Transverse colon (tissue), 4 donors: ENCODE measurements at regions not wholly inside any gene's neighbourhood (a gene's known extent, or its start where the extent isn't known, plus 50 kb on each side); places are given as distances from the start of the nearest gene placed in this dataset.

Source experiments
- DNase-seq: peaks from one replicate; pipeline ENCODE4 v3.0.0-alpha.2; 2019
- H3K27ac ChIP-seq, 4 donors: fragments of 200-600 bp; sonication (generic); 2 replicates each; pipeline ENCODE4 v1.5.1; 2016 to 2018; ENCODE audit warnings: inconsistent platforms in 4 of 4
- H3K27me3 ChIP-seq: fragments of 200-600 bp; sonication (generic); 2 replicates; pipeline ENCODE4 v1.5.1; 2017; ENCODE audit warnings: inconsistent platforms
- H3K36me3 ChIP-seq, 4 donors: fragments of 200-600 bp; sonication (generic); 2 replicates each; pipeline ENCODE4 v1.5.1; 2017 to 2019; ENCODE audit warnings: inconsistent platforms in 4 of 4
- H3K4me1 ChIP-seq, 4 donors: fragments of 200-600 bp; sonication (generic); 2 replicates each; pipeline ENCODE4 v1.5.1; 2017 to 2020; ENCODE audit warnings: inconsistent platforms in 4 of 4
- H3K4me3 ChIP-seq, 4 donors: fragments of 200-600 bp; sonication (generic); 1 replicate in 1 of 4; 2 replicates in 3 of 4; pipeline versions ENCODE4 v1.5.1 to v1.6.1; 2017 to 2019; ENCODE audit warnings: inconsistent platforms in 4 of 4
- H3K9me3 ChIP-seq, 2 donors: fragments of 200-600 bp; sonication (generic); 2 replicates each; pipeline ENCODE4 v1.5.1; 2017 to 2019; ENCODE audit warnings: inconsistent platforms in 2 of 2
- EP300 ChIP-seq: sonication (generic); formaldehyde crosslinking; IDR thresholded peaks from one replicate; pipeline ENCODE4 v1.6.1; 2017; ENCODE audit warnings: antibody characterized with exemption, low read depth
- POLR2A ChIP-seq: fragments of 450-650 bp; IDR thresholded peaks from one replicate; pipeline ENCODE4 v1.6.1; 2016; ENCODE audit warnings: antibody characterized with exemption, mild to moderate bottlenecking, moderate library complexity
- POLR2AphosphoS5 ChIP-seq, 3 donors: sonication (generic); formaldehyde crosslinking; IDR thresholded peaks; one replicate each; pipeline ENCODE4 v1.6.1; 2016; ENCODE audit warnings: antibody characterized with exemption in 3 of 3
- WGBS, 2 donors: methylation state at CpG; one replicate each; pipeline ENCODE4 v1.1.5; 2018; ENCODE audit warnings: low coverage in 1 of 2; 5-methylcytosine and 5-hydroxymethylcytosine counted together
- in situ Hi-C, 4 donors: fragments of 200-750 bp; cut with MboI; loops; one replicate each; pipeline versions ENCODE4 v1.15.0 to v1.15.1; 2017; ENCODE audit warnings: low sequenced_read_pairs in 3 of 4, low pct_ligation_motif_present in 1 of 4, low pct_unique_long_range_greater_than_20kb in 1 of 4
- intact Hi-C: fragments of 100-400 bp; cut with DNase I; formaldehyde crosslinking; loops from one replicate; pipeline ENCODE4 v1.15.1; 2023; ENCODE audit warnings: low total_unique reads
- TF ChIP-seq, protein P1 (sequence below), 5 experiments: fragments of 200-600 bp in 3 of 5; fragments of 450-650 bp in 2 of 5; sonication (generic) in 3 of 5; IDR thresholded peaks; 1 replicate in 2 of 5; 2 replicates in 3 of 5; pipeline ENCODE4 v1.5.1; 2016 to 2017; ENCODE audit warnings: antibody characterized with exemption in 5 of 5, inconsistent platforms in 3 of 5, mild to moderate bottlenecking in 2 of 5, moderate library complexity in 1 of 5

DNA sequence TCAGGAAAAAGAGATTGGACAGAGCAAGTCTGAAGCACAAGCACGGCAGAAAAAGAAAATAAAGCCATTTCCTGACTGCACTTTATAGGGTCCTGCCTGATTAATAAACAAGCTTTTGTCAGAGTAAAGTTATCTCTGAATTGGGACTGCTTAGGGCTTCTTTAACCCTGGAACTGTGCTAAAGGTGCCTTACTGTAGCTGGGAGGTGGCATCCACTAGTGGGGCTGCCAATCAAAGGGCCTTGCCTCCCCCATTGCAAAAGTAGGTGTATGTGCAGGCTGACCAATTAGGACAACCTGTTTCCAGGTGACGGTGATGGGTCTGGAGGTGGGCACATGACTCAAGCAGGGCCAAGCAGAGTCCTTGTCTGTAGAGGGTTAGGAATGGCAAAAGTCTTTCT lies 57.4 kb upstream of the RAPH1 start:
- Histone ChIP-seq H3K4me1 (no peaks in the 10 kb centered on the region), H3K36me3 (no peaks in the 10 kb centered on the region), H3K4me3 (no peak overlapping the region), H3K27ac (no peak overlapping the region), H3K9me3 (no peaks in the 10 kb centered on the region), H3K27me3 (no peaks in the 10 kb centered on the region)
- TF ChIP-seq POLR2A = no peak
- no peak for TF ChIP-seq POLR2AphosphoS5 (IDR thresholded peaks at IDR 0.05)
- TF ChIP-seq EP300 = no peak
- TF ChIP-seq, protein P1, sequence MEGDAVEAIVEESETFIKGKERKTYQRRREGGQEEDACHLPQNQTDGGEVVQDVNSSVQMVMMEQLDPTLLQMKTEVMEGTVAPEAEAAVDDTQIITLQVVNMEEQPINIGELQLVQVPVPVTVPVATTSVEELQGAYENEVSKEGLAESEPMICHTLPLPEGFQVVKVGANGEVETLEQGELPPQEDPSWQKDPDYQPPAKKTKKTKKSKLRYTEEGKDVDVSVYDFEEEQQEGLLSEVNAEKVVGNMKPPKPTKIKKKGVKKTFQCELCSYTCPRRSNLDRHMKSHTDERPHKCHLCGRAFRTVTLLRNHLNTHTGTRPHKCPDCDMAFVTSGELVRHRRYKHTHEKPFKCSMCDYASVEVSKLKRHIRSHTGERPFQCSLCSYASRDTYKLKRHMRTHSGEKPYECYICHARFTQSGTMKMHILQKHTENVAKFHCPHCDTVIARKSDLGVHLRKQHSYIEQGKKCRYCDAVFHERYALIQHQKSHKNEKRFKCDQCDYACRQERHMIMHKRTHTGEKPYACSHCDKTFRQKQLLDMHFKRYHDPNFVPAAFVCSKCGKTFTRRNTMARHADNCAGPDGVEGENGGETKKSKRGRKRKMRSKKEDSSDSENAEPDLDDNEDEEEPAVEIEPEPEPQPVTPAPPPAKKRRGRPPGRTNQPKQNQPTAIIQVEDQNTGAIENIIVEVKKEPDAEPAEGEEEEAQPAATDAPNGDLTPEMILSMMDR (IDR thresholded peaks at IDR 0.05) = no peak
- intact Hi-C loops = no loop called here
- 62 to 64% methylated on average over 2 of the region's 2 CpGs for WGBS, 2 donors
- DNase-seq = no peak
- in situ Hi-C loops = no loop called here

DNA sequence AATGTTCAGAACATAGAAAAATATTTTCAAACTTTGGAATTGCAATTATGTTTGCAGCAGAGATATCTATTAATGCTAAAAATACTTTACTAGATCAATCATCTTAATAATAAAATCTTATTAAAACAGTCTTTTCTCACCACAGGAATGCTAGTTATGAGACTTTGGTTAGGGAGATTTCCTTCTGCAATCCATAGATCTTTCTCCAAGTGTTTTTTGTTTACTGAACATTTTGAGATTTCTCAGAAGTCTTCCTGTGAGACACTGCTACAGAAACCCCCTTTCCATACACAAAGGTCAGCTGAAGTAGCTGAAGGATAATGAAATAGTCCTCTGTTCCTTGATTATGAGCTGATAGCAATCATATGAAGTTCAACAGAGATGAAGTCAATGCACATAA lies 59.4 kb upstream of the RAPH1 start:
- H3K27ac ChIP-seq = no peak overlapping the region
- no peak overlapping the region for H3K4me3 ChIP-seq
- TF ChIP-seq EP300 = no peak
- TF ChIP-seq, protein P1 (IDR thresholded peaks at IDR 0.05) = no peak
- TF ChIP-seq POLR2AphosphoS5 (IDR thresholded peaks at IDR 0.05) = no peak
- TF ChIP-seq POLR2A = no peak
- in situ Hi-C loops = no loop called here
- no peaks in the 10 kb centered on the region for H3K36me3 ChIP-seq
- H3K27me3 ChIP-seq = no peaks in the 10 kb centered on the region
- no peak for DNase-seq
- intact Hi-C loops = no loop called here
- H3K9me3 ChIP-seq = no peaks in the 10 kb centered on the region
- H3K4me1 ChIP-seq = no peaks in the 10 kb centered on the region

DNA sequence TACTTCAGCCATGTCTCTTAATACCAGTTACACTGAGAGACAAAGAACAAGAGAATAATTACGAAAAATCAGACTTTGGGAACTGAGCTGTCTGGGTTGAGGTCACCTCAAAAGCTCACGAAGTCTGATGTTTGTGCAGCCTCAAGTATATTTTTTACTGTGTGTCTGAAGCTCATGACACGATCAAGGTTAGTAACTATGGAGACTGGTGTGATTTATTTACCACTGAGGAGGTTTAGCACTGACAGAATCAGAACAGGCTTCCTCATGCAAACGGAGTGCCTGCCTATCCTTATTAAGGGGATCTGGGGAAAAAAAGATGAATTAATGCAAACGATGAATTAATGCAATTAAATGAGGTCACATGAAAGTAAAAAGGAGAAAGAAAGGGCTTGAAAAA lies 61.1 kb upstream of the RAPH1 start:
- H3K4me1 ChIP-seq = no peaks in the 10 kb centered on the region
- 64 to 65% methylated on average over 5 of the region's 5 CpGs for WGBS, 2 donors
- TF ChIP-seq POLR2AphosphoS5 (IDR thresholded peaks at IDR 0.05) = no peak
- TF ChIP-seq, protein P1 (IDR thresholded peaks at IDR 0.05) = no peak
- no peak for TF ChIP-seq EP300
- no peak for TF ChIP-seq POLR2A
- H3K27me3 ChIP-seq = no peaks in the 10 kb centered on the region
- no peak overlapping the region for H3K27ac ChIP-seq
- in situ Hi-C loops = no loop called here
- no peak for DNase-seq
- H3K9me3 ChIP-seq = no peaks in the 10 kb centered on the region
- intact Hi-C loops = no loop called here
- H3K4me3 ChIP-seq = no peak overlapping the region
- no peaks in the 10 kb centered on the region for H3K36me3 ChIP-seq

DNA sequence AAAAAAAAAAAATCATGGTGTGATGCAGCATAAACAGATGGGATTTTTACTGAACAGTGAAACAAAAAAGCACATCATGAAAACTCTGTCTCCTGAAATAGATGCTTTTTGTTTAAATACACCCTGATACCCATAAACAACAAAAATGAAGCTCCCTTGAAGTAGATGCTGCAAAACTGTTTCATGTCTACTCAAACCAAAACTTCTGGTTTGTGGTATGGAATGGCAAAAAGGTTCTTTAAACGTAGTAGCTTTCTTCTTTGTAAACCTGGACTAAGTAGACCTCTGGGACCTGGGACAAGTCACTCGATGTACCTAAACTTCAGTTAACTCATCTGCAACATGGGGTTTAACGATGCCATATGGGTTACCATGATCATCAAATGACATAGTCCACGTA lies 64.4 kb upstream of the RAPH1 start:
- WGBS, 2 donors = 71 to 72% methylated on average over 1 to 4 of the region's 4 CpGs
- intact Hi-C loops = no loop called here
- H3K27me3 ChIP-seq = no peaks in the 10 kb centered on the region

More for the DNA sequence above, 64.4 kb upstream of the RAPH1 start:
- no peaks in the 10 kb centered on the region for H3K36me3 ChIP-seq
- H3K4me3 ChIP-seq = no peak overlapping the region
- peaks cover 0 to 1% (median 0%) of the 10 kb centered on the region in 4 donors for H3K4me1 ChIP-seq
- no peak overlapping the region for H3K27ac ChIP-seq
- TF ChIP-seq EP300 (no peak), POLR2AphosphoS5 (IDR thresholded peaks at IDR 0.05) (no peak), POLR2A (no peak)
- TF ChIP-seq, protein P1 (IDR thresholded peaks at IDR 0.05) = no peak
- in situ Hi-C loops = no loop called here
- DNase-seq = no peak
- H3K9me3 ChIP-seq = no peaks in the 10 kb centered on the region
